ENCODE measurements at regions not wholly inside any gene's neighbourhood (a gene's known extent, or its start where the extent isn't known, plus 50 kb on each side); places are given as distances from the start of the nearest gene placed in this dataset.
A peak's percentile ranks its signal among the peaks of the same experiment; 100 is the strongest.

- no peak for DNase-seq
Observed at GRCh38 chr1:235009561-235010306, 118.9 kb downstream of the TOMM20 start.

DNA sequence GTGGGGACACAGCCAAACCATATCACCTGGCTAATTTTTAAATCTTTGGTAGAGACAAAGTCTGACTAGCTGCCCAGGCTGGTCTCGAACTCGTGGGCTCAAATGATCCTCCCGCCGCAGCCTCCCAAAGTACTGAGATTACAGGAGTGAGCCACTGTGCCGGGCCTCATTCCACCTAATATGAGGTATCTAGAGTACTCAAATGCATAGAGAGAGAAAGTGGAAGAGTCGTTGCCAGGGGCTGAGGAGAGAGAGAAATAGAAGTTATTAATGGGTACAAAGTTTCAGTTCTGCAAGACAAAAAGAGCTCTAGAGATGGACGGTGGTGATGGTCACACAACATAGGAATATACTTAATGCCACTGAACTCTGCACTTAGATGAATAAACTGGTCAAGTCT is 119.6 kb downstream of the TOMM20 start:
- DNase-seq, result no peak

- no peak for DNase-seq
Observed at GRCh38 chr1:235008239-235008638, 120.4 kb downstream of the TOMM20 start.

GRCh38 chr1:235006816-235007215 is 121.8 kb downstream of the TOMM20 start:
- DNase-seq, result no peak

DNA sequence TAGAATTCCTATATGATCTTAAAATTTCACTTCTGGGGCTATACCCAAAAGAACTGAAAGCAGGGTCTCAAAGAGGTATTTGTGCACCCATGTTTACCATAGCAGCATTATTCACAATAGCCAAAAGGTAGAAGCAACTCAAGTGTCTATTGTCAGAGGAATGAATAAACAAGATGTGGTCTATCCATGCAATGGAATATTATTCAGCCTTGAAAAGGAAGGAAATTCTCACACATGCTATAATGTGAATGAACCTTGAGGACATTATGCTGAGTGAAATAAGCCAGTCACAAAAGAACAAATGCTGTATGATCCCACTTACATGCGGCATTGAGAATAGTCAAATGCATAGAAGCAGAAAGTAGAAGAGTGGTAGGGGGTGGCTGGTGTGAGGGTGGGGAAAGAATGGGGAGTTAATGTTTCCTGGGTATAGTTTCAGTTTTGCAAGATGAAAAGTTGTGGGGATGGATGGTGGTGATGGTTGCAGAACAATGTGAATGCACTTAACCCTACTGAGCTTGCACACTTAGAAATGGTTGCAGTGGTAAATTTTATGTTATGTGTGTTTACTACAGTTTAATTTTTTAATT is 122.4 kb downstream of the TOMM20 start:
- DNase-seq, result no peak

DNA sequence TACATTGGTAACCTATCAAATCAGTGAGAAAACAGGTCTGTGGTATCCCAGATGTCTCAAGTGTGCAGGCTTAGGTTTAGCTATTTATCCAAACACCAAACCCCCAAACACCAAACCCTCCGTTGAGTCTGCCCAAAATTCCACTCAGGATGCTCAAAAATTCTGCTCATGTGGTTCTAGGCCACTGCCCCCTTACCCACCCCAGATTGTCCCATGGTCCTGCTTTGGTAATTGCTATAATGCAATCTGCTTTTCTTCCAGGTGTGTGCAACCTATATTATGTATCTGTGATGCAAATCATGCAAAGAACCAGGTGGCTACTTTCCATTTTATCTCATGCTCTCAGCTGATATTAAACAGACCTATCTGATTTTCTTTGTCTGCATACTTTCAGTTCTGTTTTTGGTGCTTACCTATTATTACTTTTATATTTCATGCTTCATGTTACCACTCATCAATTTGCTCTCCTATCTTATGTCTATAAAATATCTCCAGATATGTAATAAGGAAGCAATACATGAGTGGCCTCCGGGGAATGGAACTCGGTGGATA is 123.7 kb downstream of the TOMM20 start:
- DNase-seq, result no peak

DNA sequence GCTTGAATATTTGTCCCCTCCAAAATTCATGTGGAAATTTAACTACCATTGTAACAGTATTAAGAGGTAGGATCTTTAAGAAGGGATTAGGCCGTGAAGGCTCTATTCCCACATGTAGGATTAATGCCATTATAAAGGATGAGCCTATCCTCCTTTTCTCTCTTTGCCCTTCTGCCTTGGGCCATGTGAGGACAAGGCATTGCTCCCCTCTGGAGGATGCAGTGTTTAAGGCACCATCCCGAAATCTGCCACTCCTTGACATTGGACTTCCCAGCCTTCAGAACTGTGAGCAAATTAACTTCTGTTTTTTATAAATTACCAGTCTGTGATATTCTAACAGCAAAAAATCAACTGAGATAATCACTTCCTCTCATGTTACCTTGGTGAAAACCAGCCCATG is 124.4 kb downstream of the TOMM20 start:
- no peak for DNase-seq

- DNase-seq, result no peak
Observed at GRCh38 chr1:235002706-235003300, 125.8 kb downstream of the TOMM20 start.

GRCh38 chr1:234999513-234999940 is 129.1 kb downstream of the TOMM20 start:
- DNase-seq, result no peak

- no peak for DNase-seq
Observed at GRCh38 chr1:234997896-234998741, 130.5 kb downstream of the TOMM20 start.

DNA sequence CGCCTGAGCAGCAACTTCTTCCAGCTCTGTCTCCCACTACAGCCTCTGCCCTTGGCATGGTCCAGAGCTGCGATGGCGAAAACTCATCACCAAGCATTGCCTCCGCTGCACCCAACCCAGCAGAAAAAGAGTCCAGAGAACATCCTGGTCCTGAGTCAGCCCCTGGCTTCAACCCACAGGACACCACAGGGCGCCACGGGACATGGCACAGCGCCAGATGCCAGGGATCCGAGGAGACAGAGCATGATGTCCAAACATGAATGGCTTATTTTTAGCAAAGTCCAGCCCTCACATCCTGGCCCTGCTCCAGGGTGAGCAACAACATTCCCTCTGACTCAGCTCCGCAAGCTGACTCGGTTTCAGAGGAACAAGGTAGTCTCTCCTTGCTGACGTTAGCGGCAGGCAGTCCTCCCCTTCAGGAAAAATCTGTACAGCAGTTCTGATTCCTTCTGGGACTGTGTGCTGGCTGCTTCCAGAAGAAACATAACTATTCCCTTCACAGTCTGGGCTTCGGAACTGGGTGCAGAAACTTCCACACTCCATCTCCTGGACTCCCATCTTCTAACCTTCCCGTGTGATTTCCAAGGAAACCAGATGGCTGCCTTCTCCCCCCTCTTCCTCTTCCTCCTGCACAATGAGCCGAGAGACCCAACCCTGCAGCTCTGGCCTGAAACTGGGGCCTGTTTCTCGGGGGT is 131.3 kb downstream of the TOMM20 start:
- DNase-seq, result peak; percentile 100

DNA sequence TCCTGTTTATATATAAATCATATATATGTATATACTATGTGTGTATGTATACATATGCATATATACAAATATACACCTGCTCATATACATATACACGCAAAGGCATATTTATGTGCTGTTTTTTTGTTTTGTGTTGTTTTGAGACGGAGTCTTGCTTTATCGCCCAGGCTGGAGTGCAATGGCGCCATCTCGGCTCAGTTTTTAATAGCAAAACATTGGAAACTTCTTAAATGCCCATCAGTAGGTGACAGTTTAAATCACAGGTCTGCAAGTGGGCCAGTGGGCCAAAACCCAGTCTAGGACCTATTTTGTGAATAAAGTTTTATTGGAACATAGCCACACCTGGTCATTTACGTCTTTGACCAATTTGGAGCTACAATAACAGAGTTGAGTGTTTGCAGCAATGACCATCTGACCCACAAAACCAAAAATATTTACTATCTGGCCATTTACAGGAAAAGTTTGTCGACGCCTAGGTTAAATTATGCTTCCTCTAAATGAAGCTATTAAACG is 132.3 kb downstream of the TOMM20 start:
- no peak for DNase-seq

GRCh38 chr1:234994436-234995295 is 134.0 kb downstream of the TOMM20 start:
- no peak for DNase-seq

GRCh38 chr1:234992065-234992464 is 136.6 kb downstream of the TOMM20 start:
- DNase-seq, result no peak

GRCh38 chr1:234990874-234991801 is 137.5 kb downstream of the TOMM20 start:
- DNase-seq, result no peak

DNA sequence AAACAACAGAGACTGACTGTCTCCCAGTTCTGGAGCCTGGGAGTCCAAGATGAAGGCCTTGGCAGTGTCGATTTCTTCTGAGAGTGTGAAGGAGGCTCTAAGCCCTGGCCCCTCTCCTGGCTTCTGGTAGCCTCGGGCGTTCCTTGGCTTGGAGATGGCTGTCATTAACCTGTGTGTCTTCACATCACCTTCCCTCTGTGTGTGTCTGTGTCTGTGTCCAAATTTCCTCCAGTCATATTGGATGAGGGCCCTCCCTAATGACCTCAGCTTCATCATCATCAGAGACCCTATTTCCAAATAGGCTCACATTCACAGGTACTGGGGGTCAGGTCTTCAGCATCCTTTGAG is 138.3 kb downstream of the TOMM20 start:
- no peak for DNase-seq

DNA sequence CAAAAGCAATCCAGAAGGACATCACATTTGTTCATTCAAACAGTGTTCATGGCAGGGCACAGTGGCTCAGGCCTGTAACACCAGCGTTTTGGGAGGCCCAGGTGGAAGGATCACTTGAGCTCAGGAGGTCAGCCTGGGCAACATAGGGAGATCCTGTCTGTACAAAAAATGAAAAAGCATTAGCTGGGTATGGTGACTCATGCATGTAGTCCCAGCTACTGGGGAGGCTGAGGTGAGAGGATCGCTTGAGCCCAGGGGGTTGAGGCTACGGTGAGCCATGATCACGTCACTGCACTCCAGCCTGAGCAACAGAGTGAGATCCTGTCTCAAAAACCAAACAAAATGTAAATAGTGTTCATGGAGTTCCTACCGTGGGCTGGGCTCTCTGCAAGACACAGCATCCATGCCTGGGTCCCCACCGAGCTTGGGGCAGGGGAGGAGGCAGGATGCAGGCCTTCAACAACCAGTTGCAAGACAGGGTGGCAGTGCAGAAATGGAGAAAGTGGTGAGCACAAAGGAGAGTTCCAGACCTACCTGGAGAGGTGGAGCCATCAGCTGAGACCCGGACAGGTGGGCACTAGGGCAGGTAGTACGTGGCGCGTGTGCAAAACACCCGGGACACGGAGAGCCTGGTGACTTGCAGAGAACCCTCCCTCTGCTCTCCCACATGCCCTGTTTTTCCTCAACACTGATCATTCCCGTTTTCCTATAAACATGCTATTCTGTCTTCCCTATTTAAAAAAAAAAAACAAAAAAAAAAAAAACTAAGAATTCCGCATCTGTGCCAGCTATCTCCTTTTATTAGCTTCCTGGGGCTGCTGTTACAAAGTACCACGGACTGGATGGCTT is 138.9 kb downstream of the TOMM20 start:
- DNase-seq, result no peak

- no peak for DNase-seq
Observed at GRCh38 chr1:234989019-234989418, 139.6 kb downstream of the TOMM20 start.

DNA sequence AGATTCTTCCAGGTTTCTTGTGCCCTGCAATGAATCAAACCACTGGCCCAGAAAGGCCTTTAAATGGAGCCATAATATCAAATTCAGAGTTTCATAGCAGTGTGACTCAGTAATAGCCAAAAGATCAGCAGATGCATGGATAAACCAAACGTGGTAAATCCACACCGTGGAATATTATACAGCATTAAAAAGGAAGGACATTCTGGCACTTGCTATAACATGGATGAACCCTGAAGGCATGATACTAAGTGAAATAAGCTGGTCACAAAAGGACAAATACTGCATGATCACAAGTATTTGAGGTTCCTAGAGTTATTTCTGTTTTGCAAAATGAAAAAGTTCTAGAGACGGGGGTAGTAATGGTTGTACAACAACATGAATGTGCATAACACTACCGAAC is 140.1 kb downstream of the TOMM20 start:
- DNase-seq, result no peak
